ENCODE measurements at regions not wholly inside any gene's neighbourhood (a gene's known extent, or its start where the extent isn't known, plus 50 kb on each side); places are given as distances from the start of the nearest gene placed in this dataset.

DNA sequence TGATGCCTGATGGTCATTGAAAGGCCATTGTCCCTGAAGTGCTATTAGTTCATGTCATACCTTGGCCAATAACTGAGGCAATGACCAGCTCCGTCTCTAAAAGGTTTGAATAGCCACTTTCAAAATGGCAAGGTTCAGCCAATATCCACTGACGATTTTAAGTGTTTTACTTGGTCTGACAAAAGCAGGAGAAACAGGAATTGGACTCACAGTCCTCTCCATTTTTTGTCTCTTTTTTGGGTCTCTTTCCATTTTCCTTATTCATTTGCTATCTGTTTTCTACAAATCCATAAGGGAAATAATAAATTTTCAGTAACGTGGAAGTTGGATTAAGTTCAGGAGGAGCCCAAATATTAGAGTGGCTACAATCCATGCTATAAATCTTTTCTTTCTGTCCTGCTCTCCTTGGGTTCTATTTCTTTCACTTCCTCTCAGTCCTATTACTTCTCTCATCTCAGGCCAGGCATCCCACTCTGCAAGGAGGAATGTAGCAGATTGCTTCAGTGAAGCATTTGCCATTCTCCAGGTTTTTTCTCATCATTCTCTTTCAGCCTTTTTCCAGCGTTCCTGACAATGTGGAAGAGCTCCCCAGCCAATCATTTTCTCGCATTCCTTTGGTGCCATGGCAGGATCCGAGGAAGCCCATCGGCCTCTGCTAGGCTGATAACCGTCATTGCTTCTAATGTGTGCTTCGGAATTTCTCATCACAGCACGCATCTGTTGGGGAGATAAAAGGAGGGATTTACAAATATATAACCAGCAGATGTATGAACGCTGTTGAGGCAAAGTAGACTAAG, 414.5 kb downstream of the ADGRL2 start:
- Histone ChIP-seq H3K9ac (ENCODE audit: low read depth, low read length) (no peak overlapping the region), H3K9me3 (ENCODE audit: control insufficient read depth, insufficient read depth, low read length) (no peaks in the 10 kb centered on the region), H3K4me1 (ENCODE audit: insufficient read depth, low read length) (no peaks in the 10 kb centered on the region), H3K36me3 (ENCODE audit: insufficient read depth, low read length) (no peaks in the 10 kb centered on the region)

DNA sequence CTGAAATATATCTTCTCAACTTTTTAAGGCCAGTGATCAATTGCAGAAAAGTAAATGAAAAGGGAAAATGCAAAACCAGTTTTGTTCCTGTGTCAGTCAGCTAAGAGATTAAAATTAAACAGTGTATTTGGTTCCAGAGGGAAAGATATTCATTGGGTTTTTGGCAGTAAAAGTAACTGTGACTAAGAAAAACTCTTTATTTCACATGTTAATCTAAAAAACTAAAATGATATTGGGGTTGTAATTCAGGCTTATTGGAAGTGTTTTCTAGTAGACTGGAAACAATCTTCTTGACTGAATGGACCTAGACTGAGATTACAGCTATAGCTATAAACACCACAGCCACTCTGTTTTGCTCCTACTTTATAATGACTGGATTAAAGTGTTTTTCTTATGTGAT, 413.9 kb downstream of the ADGRL2 start:
- H3K9me3 ChIP-seq (ENCODE audit: control insufficient read depth, insufficient read depth, low read length) = no peaks in the 10 kb centered on the region
- no peak overlapping the region for H3K9ac ChIP-seq (ENCODE audit: low read depth, low read length)
- no peaks in the 10 kb centered on the region for H3K36me3 ChIP-seq (ENCODE audit: insufficient read depth, low read length)

DNA sequence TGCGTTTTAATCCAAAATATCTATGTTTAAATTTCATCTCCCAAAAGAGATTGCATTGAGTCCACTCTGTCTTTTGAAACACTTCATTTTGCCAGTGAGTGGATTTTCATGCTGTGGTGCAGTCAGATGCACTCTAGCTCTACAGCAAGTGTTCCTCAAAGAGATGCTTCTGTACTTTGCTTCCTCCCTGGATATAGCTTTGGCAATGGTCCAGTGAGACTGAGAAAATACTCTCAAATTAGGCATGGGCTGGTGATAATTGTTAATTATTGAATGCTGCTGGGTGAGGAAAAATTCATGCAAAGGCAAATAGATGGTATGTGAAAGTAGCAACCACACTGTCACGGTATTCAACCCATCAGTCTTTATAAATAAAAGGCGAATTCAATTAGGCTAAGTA, 396.9 kb downstream of the ADGRL2 start:
- Histone ChIP-seq H3K36me3 (ENCODE audit: insufficient read depth, low read length) (no peaks in the 10 kb centered on the region), H3K9ac (ENCODE audit: low read depth, low read length) (no peak overlapping the region), H3K4me1 (ENCODE audit: insufficient read depth, low read length) (no peaks in the 10 kb centered on the region), H3K9me3 (ENCODE audit: control insufficient read depth, insufficient read depth, low read length) (no peaks in the 10 kb centered on the region)

More for the DNA sequence above, 413.9 kb downstream of the ADGRL2 start:
- H3K4me1 ChIP-seq (ENCODE audit: insufficient read depth, low read length) = no peaks in the 10 kb centered on the region

DNA sequence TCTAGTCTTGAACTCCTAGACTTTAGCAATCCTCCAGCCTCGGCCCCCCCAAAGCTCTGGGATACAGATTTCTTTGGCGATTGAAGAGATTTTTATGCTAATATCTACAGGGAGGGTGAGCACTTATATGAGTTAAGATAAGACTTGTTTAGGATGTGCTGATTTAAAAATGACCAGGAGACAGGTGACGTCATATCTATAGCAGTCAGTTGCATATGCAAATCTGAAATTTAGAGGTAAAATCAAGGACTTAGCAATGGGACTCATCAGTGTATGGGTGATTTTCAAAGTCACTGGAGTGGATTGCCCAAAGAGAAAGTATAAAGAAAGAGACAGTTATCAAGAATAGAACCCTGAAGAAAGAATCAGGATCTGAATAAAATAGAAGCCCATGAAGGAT, 394.5 kb downstream of the ADGRL2 start:
- Histone ChIP-seq H3K36me3 (ENCODE audit: insufficient read depth, low read length) (no peaks in the 10 kb centered on the region), H3K9ac (ENCODE audit: low read depth, low read length) (no peak overlapping the region), H3K9me3 (ENCODE audit: control insufficient read depth, insufficient read depth, low read length) (no peaks in the 10 kb centered on the region), H3K4me1 (ENCODE audit: insufficient read depth, low read length) (no peaks in the 10 kb centered on the region)

DNA sequence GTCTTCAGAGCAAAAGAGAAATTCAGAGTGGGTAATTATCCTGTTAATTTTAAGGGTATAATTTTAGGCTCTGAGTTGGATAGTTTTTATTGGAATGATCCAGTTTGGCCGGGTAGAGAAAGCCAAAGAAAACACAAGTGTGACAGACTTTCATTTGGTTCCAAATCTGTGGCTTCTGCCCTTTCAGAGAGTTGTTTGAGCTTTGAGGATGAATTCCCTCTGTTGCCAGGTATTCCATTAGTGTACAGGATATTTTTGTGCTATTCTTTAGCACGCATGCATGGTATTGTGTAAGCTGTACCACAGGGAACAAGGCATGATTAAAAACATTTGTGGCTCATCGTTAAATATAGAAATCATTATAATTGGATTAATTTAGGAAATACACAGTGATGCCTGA, 384.4 kb downstream of the ADGRL2 start:
- Histone ChIP-seq H3K9ac (ENCODE audit: low read depth, low read length) (no peak overlapping the region), H3K9me3 (ENCODE audit: control insufficient read depth, insufficient read depth, low read length) (no peaks in the 10 kb centered on the region), H3K4me1 (ENCODE audit: insufficient read depth, low read length) (no peaks in the 10 kb centered on the region), H3K36me3 (ENCODE audit: insufficient read depth, low read length) (no peaks in the 10 kb centered on the region)

DNA sequence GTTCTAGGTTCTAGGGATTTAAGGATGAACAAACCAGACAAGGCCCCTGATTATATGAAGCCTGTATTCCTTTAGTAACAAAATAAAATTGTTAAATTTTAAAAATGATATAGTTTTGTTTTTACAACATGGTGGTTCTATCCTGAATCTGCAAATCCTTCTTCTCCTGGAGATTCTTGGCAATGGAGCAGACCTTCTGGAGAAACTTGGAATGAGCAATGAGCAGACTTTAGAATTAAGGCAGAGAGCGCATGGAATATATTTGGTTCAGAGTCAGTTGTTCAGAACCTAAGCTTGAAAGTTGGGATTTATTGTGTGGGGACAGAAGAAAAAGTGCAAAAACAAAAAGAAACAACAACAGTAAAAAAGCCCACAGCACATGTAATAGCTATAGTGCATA, 381.1 kb downstream of the ADGRL2 start:
- no peaks in the 10 kb centered on the region for H3K4me1 ChIP-seq (ENCODE audit: insufficient read depth, low read length)
- H3K9me3 ChIP-seq (ENCODE audit: control insufficient read depth, insufficient read depth, low read length) = no peaks in the 10 kb centered on the region
- H3K9ac ChIP-seq (ENCODE audit: low read depth, low read length) = no peak overlapping the region
- no peaks in the 10 kb centered on the region for H3K36me3 ChIP-seq (ENCODE audit: insufficient read depth, low read length)

DNA sequence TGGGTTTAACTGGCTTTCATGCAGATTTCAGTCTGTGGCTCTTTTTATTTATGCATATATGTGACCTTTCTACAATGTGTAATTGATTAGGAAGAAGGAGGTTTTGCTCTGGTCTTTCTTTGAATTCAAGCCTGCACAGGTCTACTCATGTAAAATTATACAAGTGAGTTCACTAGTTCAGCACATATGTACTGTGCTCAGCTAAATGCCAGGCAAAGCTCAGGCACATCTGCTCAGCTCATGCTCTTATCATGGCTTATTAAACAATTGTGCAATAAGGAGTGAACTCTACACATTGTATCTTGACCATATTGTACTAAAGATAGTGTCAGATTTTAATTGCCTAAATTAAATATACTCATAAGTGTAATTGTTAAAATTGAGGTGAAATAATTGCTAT, 378.4 kb downstream of the ADGRL2 start:
- Histone ChIP-seq H3K36me3 (ENCODE audit: insufficient read depth, low read length) (no peaks in the 10 kb centered on the region), H3K9ac (ENCODE audit: low read depth, low read length) (no peak overlapping the region), H3K4me1 (ENCODE audit: insufficient read depth, low read length) (no peaks in the 10 kb centered on the region), H3K9me3 (ENCODE audit: control insufficient read depth, insufficient read depth, low read length) (no peaks in the 10 kb centered on the region)

DNA sequence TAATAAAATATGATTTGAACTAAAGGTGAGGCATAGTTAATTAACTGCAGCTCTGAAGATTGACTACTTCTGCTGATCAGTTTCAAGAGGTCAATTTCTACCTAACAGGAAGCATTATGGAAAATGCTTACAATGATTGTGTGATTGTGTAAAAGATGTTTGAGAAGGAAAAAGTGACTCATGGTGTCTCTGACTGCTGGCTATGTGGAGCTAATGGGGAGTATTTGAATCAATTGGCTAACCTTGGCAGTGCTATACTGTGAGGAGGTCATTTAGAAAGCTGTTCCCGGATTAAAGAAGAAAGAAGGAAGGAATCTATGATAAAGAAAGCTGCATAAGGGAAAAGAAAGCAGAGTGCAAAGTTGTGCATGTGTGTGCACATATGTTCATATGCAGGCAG, 376.5 kb downstream of the ADGRL2 start:
- Histone ChIP-seq H3K4me1 (ENCODE audit: insufficient read depth, low read length) (no peaks in the 10 kb centered on the region), H3K36me3 (ENCODE audit: insufficient read depth, low read length) (no peaks in the 10 kb centered on the region), H3K9me3 (ENCODE audit: control insufficient read depth, insufficient read depth, low read length) (no peaks in the 10 kb centered on the region), H3K9ac (ENCODE audit: low read depth, low read length) (no peak overlapping the region)

DNA sequence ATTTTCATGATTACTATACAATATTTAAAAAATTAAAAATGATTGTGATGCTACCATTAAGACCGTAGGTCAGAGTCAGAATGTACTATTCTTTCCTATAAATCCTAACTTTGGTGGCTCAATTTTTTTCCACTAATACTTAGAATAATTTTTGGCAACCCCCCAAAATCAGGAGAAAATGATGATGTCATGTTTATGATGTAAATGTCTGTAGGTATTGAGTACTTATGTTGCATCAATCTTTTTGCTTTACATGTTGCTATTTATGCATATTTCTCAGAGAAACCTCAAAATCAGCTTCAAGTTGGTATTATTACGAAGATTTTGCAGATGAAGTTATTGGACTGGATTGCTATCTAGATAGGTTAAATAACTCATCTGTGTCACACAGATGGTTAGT, 371.2 kb downstream of the ADGRL2 start:
- Histone ChIP-seq H3K36me3 (ENCODE audit: insufficient read depth, low read length) (no peaks in the 10 kb centered on the region), H3K9me3 (ENCODE audit: control insufficient read depth, insufficient read depth, low read length) (no peaks in the 10 kb centered on the region), H3K4me1 (ENCODE audit: insufficient read depth, low read length) (no peaks in the 10 kb centered on the region), H3K9ac (ENCODE audit: low read depth, low read length) (no peak overlapping the region)

DNA sequence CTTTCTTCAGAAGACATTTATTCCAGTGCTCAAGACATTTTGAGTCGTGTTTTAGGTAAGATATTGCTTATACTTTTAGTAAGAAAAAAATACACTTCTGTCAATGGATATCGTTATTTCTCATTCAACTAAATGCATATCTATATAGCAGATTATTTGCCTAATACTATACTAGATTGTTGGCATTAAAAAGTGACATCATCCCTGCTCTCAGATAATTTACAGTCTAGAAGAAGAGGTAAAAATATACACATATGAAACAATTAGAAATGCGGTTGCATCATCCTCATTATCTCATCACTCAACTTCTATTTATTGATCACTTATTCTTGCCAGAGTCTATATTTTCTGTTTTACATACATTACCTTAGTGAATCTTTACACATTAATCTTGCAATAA, 367.7 kb downstream of the ADGRL2 start:
- H3K4me1 ChIP-seq (ENCODE audit: insufficient read depth, low read length) = no peaks in the 10 kb centered on the region
- H3K9me3 ChIP-seq (ENCODE audit: control insufficient read depth, insufficient read depth, low read length) = no peaks in the 10 kb centered on the region
- no peak overlapping the region for H3K9ac ChIP-seq (ENCODE audit: low read depth, low read length)
- H3K36me3 ChIP-seq (ENCODE audit: insufficient read depth, low read length) = no peaks in the 10 kb centered on the region

DNA sequence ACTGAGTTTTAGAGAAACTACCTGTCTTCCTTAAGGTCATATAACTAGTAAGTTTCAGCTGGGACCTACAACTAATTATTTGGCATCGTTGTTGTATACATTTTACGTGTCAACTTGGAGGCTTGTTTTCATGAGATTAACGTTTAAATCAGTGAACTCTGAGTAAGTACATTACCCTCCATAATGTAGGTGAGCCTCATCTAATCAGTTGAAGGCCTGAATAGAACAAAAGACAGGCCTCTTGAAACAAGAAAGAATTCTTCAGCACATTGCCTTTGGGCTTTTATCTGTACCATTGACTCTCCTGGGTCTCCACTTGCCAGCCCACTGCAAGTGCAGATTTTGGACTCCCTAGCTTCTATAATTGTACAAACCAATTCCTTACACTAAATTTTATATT, 364.6 kb downstream of the ADGRL2 start:
- no peak overlapping the region for H3K9ac ChIP-seq (ENCODE audit: low read depth, low read length)
- H3K36me3 ChIP-seq (ENCODE audit: insufficient read depth, low read length) = no peaks in the 10 kb centered on the region
- H3K9me3 ChIP-seq (ENCODE audit: control insufficient read depth, insufficient read depth, low read length) = no peaks in the 10 kb centered on the region

DNA sequence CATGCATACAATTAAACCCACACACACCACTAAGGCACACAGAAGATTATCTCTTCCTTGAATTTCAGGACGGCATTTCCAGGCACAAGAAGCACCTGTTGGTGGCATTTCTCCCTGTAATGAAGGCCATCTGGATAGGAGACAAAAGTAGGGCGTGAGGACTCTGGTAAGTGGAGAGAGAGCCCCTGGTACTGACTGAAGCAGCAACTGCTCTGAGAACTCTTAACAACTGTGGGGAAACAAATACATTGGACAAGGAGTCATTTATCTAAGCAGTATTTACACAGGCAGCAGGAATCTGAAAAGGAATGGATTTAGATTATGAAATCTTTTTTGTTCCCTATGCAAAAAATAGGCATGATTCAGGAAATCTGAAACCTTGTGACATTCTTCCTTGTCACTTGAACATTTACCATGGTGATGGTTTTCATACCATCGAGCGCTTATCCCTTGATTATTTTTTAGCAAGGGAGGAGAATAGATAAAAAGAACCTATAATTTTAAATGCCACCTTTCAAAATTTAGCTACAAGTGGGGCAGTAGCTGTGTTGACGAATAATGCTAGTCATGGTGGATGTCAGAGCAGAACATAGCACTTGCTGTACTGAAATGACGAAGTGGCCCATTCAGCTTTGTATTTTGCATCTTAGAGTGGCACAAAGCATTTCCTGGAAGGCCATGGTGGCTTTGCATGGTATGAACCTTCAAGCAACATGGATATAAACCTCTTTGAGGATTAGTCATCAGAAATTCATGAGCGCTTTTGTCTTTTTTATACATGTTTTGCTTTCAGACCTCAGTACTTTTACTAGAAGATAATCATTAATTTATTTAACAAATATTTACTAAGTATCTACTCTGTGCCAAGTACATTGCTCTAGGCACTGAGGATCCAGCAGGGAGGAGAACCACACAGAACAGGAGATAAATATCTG, 362.0 kb downstream of the ADGRL2 start:
- Histone ChIP-seq H3K9me3 (ENCODE audit: control insufficient read depth, insufficient read depth, low read length) (no peaks in the 10 kb centered on the region), H3K4me1 (ENCODE audit: insufficient read depth, low read length) (peaks cover 9% of the 10 kb centered on the region; the same call in 1 of the 2 replicates)

More for the DNA sequence above, 364.6 kb downstream of the ADGRL2 start:
- H3K4me1 ChIP-seq (ENCODE audit: insufficient read depth, low read length) = peaks cover 9% of the 10 kb centered on the region; the same call in 1 of the 2 replicates

DNA sequence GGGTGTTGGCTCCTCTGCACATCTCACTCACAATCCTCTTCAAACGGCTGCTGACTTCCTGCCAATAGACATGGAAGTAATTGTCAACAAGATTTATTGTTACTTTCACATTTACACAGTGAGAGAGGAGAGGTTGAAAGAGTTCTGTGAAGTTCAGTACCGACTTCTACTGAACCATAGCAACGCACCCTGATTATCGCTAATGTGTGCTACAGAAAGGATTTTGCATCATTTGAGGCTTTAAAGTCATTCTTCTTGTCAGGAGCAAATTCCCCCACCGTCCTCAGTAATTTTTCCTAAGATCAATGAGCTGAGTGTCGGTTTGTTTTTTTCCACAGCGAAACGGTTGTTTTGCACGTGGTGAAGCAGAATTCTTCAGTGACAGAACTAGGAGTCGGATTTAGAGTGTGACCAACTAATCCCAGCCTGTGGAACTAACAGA, 361.0 kb downstream of the ADGRL2 start:
- no peaks in the 10 kb centered on the region for H3K36me3 ChIP-seq (ENCODE audit: insufficient read depth, low read length)
- peaks cover 9% of the 10 kb centered on the region; the same call in 1 of the 2 replicates for H3K4me1 ChIP-seq (ENCODE audit: insufficient read depth, low read length)
- no peaks in the 10 kb centered on the region for H3K9me3 ChIP-seq (ENCODE audit: control insufficient read depth, insufficient read depth, low read length)
- H3K9ac ChIP-seq (ENCODE audit: low read depth, low read length) = no peak overlapping the region

More for the DNA sequence above, 362.0 kb downstream of the ADGRL2 start:
- no peak overlapping the region for H3K9ac ChIP-seq (ENCODE audit: low read depth, low read length)
- no peaks in the 10 kb centered on the region for H3K36me3 ChIP-seq (ENCODE audit: insufficient read depth, low read length)

DNA sequence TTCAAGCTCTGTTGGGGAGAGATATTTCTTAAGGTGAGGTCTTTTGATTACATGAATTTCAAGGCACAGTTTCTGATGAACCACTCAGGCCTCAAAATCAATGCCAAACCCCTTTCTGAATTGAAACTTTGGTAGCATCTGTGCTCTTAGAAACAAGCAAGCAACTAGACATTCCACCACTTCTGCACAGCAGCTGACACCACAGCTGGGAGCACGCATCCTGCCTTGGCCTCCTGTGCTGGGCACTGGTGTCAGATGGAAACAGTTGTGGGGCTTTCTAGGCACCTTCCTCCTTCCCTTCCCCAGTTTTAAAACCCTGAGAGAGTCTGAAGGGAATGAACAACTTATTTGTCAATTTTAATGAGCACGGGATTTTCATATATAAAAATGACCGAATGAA, 360.2 kb downstream of the ADGRL2 start:
- Histone ChIP-seq H3K9ac (ENCODE audit: low read depth, low read length) (no peak overlapping the region), H3K9me3 (ENCODE audit: control insufficient read depth, insufficient read depth, low read length) (no peaks in the 10 kb centered on the region), H3K4me1 (ENCODE audit: insufficient read depth, low read length) (peaks cover 9% of the 10 kb centered on the region; the same call in 1 of the 2 replicates), H3K36me3 (ENCODE audit: insufficient read depth, low read length) (no peaks in the 10 kb centered on the region)

Data from ES-I3 (cell line).